Skeletal muscle satellite cell (primary cell): ENCODE measurements at regions not wholly inside any gene's neighbourhood (a gene's known extent, or its start where the extent isn't known, plus 50 kb on each side); places are given as distances from the start of the nearest gene placed in this dataset.

Experiments used
- H3K27me3 ChIP-seq: 2 replicates; pipeline ENCODE4 v1.7.0; 2013; ENCODE audit warnings: low read length; ENCODE audit not compliant: control insufficient read depth, insufficient read depth
- H3K36me3 ChIP-seq: 2 replicates; pipeline ENCODE4 v1.7.0; 2013; ENCODE audit warnings: mild to moderate bottlenecking, control low read depth, low read length; ENCODE audit not compliant: insufficient read depth
- H3K4me1 ChIP-seq: 2 replicates; pipeline ENCODE4 v1.7.0; 2013; ENCODE audit warnings: low read length; ENCODE audit not compliant: control insufficient read depth, insufficient read depth
- H3K4me2 ChIP-seq: 2 replicates; pipeline ENCODE4 v1.7.0; 2013; ENCODE audit warnings: mild to moderate bottlenecking, low read length
- H3K4me3 ChIP-seq: 2 replicates; pipeline ENCODE4 v1.7.0; 2013; ENCODE audit warnings: low read length
- H3K9ac ChIP-seq: 2 replicates; pipeline ENCODE4 v1.7.0; 2013; ENCODE audit warnings: mild to moderate bottlenecking, low read depth, low read length, moderate library complexity
- H3K9me3 ChIP-seq: replicated peaks from 2 replicates; pipeline ENCODE4 v1.7.0; 2013; ENCODE audit warnings: mild to moderate bottlenecking, control low read depth, low read length

DNA sequence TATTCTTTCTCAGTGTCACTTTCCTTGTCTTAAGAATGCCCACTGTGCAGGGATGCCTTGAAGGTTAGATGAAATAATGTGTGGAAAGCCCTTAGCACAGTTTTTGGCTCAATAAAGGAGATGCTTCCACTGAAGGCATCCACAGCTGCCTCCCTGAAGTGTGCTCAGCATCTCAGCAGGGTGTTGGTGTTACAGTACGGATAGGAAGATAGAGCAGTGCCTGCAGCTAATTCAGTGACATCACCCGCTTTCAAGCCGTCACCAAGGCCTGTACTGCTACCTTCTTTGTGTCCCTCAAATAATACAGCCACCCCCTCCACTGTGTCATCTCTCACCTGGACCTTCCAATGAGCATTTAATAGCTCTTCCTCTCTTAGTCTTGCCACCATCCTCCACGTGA, 59.0 kb downstream of the NDUFS5 start:
- Histone ChIP-seq H3K4me1 (peaks cover 14% of the 10 kb centered on the region), H3K9me3 (no peaks in the 10 kb centered on the region), H3K9ac (no peak overlapping the region), H3K27me3 (peaks cover 24% of the 10 kb centered on the region), H3K4me2 (no peak overlapping the region), H3K4me3 (no peak overlapping the region), H3K36me3 (no peaks in the 10 kb centered on the region)

DNA sequence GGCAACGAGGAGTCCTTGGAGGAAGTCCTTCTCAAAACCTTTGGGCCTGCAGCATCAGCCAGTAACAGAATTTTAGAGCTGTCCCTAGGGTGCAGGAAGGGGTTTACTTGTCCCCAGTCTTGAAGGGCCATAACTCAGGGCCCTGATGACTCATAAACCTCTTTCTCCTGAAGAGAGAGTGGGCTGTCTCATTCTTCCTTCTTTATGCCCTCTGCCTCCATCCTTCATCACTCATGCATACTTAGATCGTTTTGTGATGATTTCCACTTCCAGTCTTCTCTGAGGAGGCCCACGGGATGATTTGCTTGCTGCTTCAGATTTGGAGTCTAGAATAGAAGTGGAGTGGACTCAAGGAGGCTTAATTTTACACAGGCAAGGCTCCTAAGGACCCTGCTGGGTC, 60.2 kb downstream of the NDUFS5 start:
- Histone ChIP-seq H3K36me3 (no peaks in the 10 kb centered on the region), H3K9ac (no peak overlapping the region), H3K27me3 (peaks cover 24% of the 10 kb centered on the region), H3K4me1 (peaks cover 14% of the 10 kb centered on the region), H3K4me3 (no peak overlapping the region), H3K9me3 (no peaks in the 10 kb centered on the region), H3K4me2 (peak overlapping the region; percentile 45)

DNA sequence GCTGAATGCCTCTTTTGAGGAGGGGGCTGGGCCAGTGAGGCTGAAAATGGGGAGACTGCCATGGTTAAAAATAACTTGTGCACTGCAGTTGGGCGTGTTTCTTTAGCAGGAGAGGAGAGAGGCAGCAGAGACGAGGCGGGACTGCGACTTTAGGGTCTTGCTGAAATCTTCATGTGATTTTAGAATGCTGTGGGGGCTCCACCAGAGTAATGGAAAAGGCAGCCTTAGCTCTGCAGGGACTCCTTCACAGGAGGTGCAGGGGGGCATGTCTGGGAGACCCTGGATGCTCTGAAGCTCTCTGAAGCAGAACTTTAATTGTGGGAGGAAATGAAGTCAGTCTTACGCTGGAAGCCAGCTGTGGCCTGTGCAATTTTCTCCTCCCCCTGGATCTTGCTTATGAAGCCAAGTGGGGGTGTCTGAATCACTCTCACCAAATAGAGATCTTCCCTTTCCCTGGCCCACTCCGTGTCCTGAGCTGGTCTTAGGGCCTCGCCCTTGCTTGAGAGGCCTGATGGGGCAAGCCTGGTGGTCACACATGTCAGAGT, 60.8 kb downstream of the NDUFS5 start:
- Histone ChIP-seq H3K4me1 (peaks cover 14% of the 10 kb centered on the region), H3K36me3 (no peaks in the 10 kb centered on the region), H3K9me3 (no peaks in the 10 kb centered on the region), H3K4me2 (peak overlapping the region; percentile 45), H3K27me3 (peaks cover 24% of the 10 kb centered on the region), H3K9ac (no peak overlapping the region), H3K4me3 (no peak overlapping the region)

DNA sequence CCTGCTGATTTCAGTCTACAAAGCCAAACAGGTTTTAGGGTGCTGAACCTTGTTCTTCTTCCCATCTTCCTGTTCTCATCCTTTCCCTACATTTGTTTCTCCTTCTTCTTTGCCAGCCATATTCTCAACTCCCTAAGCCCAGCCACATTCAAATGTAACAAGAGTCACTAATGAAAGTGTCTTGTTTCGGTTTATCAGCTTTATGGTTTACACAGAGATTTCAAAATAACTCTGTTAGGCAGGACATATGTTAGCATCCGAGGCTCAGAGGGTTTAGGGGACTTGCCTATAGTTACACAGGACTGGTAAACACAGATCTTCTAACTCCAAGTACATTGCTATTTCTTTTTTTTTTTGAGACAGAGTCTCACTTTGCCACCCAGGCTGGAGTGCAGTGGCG, 61.3 kb downstream of the NDUFS5 start:
- peaks cover 19% of the 10 kb centered on the region for H3K27me3 ChIP-seq
- H3K36me3 ChIP-seq = no peaks in the 10 kb centered on the region
- H3K4me3 ChIP-seq = no peak overlapping the region
- peaks cover 14% of the 10 kb centered on the region for H3K4me1 ChIP-seq
- H3K4me2 ChIP-seq = peak overlapping the region; percentile 45
- H3K9ac ChIP-seq = no peak overlapping the region
- H3K9me3 ChIP-seq = no peaks in the 10 kb centered on the region

DNA sequence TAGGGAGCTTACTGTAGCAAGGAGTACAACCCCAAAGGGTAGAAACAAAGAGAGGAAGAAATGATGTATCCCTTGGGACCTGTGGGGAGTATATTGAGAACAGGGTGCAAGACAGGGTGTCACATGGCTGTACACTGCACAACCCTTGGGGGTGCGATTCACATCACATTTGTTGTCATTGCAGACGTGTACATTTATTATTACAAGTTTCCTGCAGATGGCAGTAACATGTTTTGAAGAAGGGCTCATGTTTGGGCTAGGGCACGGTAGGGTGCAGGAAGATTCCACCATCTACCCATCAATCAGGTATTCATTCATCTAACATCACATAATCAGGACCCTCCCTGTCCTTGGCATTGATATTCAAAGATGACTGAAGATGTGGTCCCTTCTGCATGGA, 62.5 kb downstream of the NDUFS5 start:
- Histone ChIP-seq H3K36me3 (no peaks in the 10 kb centered on the region), H3K4me3 (no peak overlapping the region), H3K4me2 (no peak overlapping the region), H3K9ac (no peak overlapping the region), H3K4me1 (peaks cover 14% of the 10 kb centered on the region), H3K27me3 (peaks cover 7% of the 10 kb centered on the region), H3K9me3 (no peaks in the 10 kb centered on the region)

DNA sequence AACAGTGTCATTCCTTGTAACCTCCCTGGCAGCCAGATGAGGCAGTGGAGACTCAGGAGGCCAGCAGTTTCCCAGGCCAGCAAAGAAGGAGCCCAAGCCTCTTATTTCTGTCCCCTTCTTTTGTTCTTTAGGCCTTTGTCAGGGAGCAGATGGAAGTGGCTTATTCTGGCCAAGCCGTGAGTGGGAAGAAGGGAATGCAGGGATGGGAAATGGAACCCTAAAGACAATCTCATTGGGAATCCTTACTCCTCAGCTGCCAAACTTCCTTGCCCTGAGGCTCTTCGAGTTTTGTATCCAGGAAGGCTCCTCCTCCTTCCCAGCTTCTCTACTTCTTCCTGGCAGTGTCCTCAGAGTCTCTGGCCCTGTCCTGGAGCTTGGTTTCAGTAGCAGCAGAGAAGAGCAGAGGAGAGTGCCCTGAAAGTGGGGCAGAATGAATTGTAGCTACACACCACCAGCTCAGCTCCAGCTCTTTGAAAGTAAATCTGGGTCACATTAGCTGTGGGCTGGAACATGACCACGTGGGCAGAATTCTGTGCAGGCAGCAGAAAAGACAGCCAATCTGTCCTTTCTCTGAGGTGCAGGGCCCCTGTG, 63.9 kb downstream of the NDUFS5 start:
- H3K36me3 ChIP-seq = no peaks in the 10 kb centered on the region
- no peak overlapping the region for H3K9ac ChIP-seq
- H3K4me2 ChIP-seq = no peak overlapping the region
- no peak overlapping the region for H3K4me3 ChIP-seq
- H3K9me3 ChIP-seq = no peaks in the 10 kb centered on the region
- H3K4me1 ChIP-seq = peaks cover 14% of the 10 kb centered on the region
- no peaks in the 10 kb centered on the region for H3K27me3 ChIP-seq

DNA sequence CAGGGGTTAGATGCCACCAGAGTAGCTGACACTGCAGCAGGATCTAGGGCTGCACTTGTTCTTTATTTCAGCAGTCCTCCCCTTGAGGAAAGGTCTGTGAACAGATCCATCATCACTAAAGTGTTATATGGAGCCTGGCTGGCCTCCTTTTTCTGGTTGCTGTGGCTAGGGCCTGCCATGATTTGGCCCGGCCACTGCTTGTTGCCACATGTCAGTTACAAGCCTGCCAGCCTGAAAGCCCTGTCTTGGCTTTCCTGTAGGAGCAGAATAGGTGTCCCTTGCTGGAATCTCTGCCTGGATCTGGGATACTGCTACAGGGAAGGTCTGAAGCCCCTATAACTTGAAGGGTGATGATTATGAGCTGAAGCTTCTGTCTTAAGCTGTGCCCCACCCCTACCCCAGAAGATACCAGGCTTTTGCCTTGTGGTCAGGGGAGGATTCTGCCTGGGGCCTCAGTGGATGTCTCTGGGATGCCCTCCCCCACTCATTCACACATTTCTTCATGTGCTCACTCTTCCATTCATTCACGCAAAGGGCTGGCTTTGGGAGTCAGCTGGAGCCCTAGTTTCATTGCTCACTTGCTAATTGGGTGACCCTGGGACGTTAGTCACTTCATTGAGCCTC, 64.7 kb downstream of the NDUFS5 start:
- no peaks in the 10 kb centered on the region for H3K9me3 ChIP-seq
- H3K9ac ChIP-seq = no peak overlapping the region
- H3K27me3 ChIP-seq = no peaks in the 10 kb centered on the region
- no peaks in the 10 kb centered on the region for H3K36me3 ChIP-seq
- no peak overlapping the region for H3K4me2 ChIP-seq
- H3K4me1 ChIP-seq = peaks cover 14% of the 10 kb centered on the region
- H3K4me3 ChIP-seq = no peak overlapping the region

DNA sequence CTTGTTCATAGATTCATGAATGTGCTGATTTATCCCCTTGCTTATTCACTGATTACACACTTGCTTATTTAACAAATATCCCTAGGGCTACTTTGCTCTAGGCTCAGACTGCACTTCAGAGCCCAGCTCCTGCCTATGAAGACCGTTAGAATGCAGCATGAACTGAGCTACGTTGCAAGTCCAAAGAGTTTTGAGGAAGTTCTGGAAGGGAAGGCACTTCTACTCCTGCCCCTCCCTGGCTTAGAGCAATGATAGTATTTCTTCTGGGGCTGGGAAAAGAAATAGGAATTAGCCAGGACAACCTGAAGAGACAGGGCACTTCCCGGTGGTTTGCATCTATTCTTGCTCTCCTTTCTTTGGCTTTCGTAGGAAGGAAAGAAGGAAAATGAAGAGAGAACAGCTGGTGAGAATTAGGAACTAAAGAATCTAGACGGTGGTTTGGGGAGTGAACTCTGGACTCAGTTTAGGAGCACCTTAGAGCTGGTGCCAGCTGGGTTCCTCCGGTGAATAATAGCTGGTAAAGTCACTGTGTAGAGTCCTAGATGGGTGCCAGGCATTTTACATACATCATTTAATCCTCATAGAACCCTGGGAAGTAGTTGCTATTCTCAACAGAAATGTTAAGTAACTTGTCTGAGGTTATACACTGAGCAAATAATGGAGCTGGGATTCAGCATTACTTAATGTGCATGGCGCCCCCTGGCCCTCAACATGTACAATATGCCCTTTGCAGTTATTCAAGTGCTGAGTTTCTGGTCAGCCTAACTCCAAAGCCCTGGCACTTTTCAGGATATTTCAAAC, 65.9 kb downstream of the NDUFS5 start:
- Histone ChIP-seq H3K4me2 (no peak overlapping the region), H3K27me3 (no peaks in the 10 kb centered on the region), H3K36me3 (no peaks in the 10 kb centered on the region), H3K4me1 (peaks cover 4% of the 10 kb centered on the region), H3K4me3 (no peak overlapping the region), H3K9ac (no peak overlapping the region), H3K9me3 (no peaks in the 10 kb centered on the region)

DNA sequence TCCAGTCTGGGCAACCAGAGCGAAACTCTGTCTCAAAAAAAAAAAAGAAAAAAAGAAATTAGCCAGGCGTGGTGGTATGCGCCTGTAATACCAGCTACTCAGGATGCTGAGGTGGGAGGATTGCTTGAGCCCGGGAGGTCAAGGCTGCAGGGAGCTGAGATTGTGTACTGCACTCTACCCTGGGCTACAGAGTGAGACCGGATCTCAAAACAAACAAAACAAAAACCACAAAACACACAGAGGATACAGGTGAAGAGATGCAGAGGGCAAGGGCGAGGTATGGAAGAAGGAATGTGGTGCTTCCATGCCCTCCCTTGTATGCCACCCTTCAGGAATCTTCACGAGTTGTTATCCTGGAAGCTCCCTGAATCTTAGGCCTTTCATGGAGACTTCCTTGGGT, 68.5 kb downstream of the NDUFS5 start:
- H3K4me3 ChIP-seq = no peak overlapping the region
- no peak overlapping the region for H3K4me2 ChIP-seq
- no peak overlapping the region for H3K9ac ChIP-seq
- H3K9me3 ChIP-seq = no peaks in the 10 kb centered on the region
- no peaks in the 10 kb centered on the region for H3K36me3 ChIP-seq
- H3K4me1 ChIP-seq = peaks cover 5% of the 10 kb centered on the region
- H3K27me3 ChIP-seq = no peaks in the 10 kb centered on the region

DNA sequence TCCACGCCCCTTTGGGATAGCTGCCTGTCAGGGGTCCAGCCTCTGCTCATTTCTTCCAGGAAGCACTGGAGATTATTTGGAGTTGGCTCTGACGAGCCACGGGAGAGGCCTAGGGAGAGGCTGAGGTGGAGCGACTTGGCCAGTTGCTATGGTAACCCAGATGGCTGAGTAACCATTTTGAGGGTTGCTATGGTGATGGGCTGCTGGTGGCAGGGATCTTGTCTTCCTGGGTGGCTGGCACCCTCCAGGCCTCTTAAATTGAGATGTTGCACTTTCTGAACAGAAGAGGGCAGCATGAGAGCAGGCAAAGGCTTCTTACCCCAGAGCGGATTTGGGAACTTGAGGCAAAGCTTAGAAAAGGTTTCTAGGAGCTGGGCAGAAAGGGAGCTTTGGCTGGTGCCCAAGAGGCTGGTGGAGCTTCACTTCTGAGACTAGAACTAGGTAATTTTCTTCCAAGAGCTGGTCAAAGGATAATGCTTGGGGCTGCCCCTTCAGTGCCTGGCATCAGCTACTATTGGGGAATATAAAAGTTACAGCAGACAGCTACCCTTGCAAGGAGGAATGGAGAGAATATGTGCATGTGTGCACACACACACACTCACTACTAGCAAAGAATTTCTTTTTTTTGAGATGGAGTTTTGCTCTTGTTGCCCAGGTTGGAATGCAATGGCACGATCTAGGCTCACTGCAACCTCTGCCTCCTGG, 72.5 kb downstream of the NDUFS5 start:
- H3K4me2 ChIP-seq = peak overlapping the region; percentile 43
- H3K9me3 ChIP-seq = no peaks in the 10 kb centered on the region
- peaks cover 16% of the 10 kb centered on the region for H3K4me1 ChIP-seq
- H3K9ac ChIP-seq = peak overlapping the region; percentile 38
- H3K27me3 ChIP-seq = no peaks in the 10 kb centered on the region
- no peaks in the 10 kb centered on the region for H3K36me3 ChIP-seq
- no peak overlapping the region for H3K4me3 ChIP-seq
